D721Med (cell line): ENCODE measurements at regions not wholly inside any gene's neighbourhood (a gene's known extent, or its start where the extent isn't known, plus 50 kb on each side); places are given as distances from the start of the nearest gene placed in this dataset.

Source experiments
- DNase-seq: peaks from one replicate; pipeline ENCODE4 v3.0.0; 2011; ENCODE audit warnings: low spot score; ENCODE audit not compliant: insufficient read length
- FAIRE-seq: peaks from 2 replicates; lab custom pipeline; 2011; peaks lifted over from hg19 to GRCh38; lab: Jason Lieb, UNC
- CTCF ChIP-seq: IDR thresholded peaks from 2 replicates; pipeline ENCODE4 v1.5.1; 2012; ENCODE audit warnings: mild to moderate bottlenecking, control low read depth; ENCODE audit not compliant: insufficient read depth; ENCODE audit errors: missing control alignments

GRCh38 chr7:128191136-128191844 is 49.8 kb upstream of the LEP start:
- DNase-seq (no peak), FAIRE-seq (no peak)
- TF ChIP-seq CTCF, result no peak
